Keratinocyte (primary cell): ENCODE measurements at regions not wholly inside any gene's neighbourhood (a gene's known extent, or its start where the extent isn't known, plus 50 kb on each side); places are given as distances from the start of the nearest gene placed in this dataset.

Experiments
- DNase-seq: peaks from one replicate; pipeline ENCODE4 v3.0.0-alpha.2; 2011; ENCODE audit warnings: low read depth, missing footprints, low spot score
- FAIRE-seq: peaks from 2 replicates; lab custom pipeline; 2011; peaks lifted over from hg19 to GRCh38; lab: Jason Lieb, UNC
- H2AFZ ChIP-seq: 2 replicates; pipeline ENCODE4 v1.6.0; 2012; ENCODE audit warnings: low read length, control low read depth, inconsistent platforms; ENCODE audit not compliant: control insufficient read depth
- H3K27ac ChIP-seq: 2 replicates; pipeline ENCODE4 v1.5.1; 2011; ENCODE audit warnings: low read length; ENCODE audit not compliant: control insufficient read depth, insufficient read depth
- H3K27me3 ChIP-seq: 3 replicates; pipeline ENCODE4 v1.6.0; 2011; ENCODE audit warnings: low read length; ENCODE audit not compliant: control insufficient read depth, insufficient read depth; ENCODE audit errors: extremely low read depth
- H3K36me3 ChIP-seq, 2 experiments: 2 replicates in 1 of 2; 3 replicates in 1 of 2; pipeline ENCODE4 v1.5.1; 2011; ENCODE audit warnings: low read length in 2 of 2, mild to moderate bottlenecking in 1 of 2; ENCODE audit not compliant: control insufficient read depth in 2 of 2, insufficient read depth in 2 of 2; ENCODE audit errors: extremely low read depth in 1 of 2
- H3K4me1 ChIP-seq: 3 replicates; pipeline ENCODE4 v1.5.1; 2011; ENCODE audit warnings: low read length; ENCODE audit not compliant: control insufficient read depth, insufficient read depth; ENCODE audit errors: extremely low read depth
- H3K4me2 ChIP-seq: 3 replicates; pipeline ENCODE4 v1.6.0; 2011; ENCODE audit warnings: low read depth, low read length; ENCODE audit not compliant: control insufficient read depth, insufficient read depth; ENCODE audit errors: extremely low read depth
- H3K4me3 ChIP-seq, 3 experiments: fragments of 200-600 bp in 1 of 3; sonication (generic) in 1 of 3; 2 replicates in 2 of 3; 3 replicates in 1 of 3; pipeline ENCODE4 v1.5.1; 2011 to 2016; ENCODE audit warnings: low read length in 3 of 3, mild to moderate bottlenecking in 3 of 3, control low read depth in 2 of 3, inconsistent platforms in 1 of 3, low read depth in 1 of 3, mixed read lengths in 1 of 3, mixed run types in 1 of 3, moderate library complexity in 1 of 3; ENCODE audit not compliant: control insufficient read depth in 2 of 3, insufficient read depth in 2 of 3; ENCODE audit errors: extremely low read depth in 1 of 3
- H3K79me2 ChIP-seq: 2 replicates; pipeline ENCODE4 v1.6.0; 2012; ENCODE audit warnings: low read length; ENCODE audit not compliant: control insufficient read depth, insufficient read depth
- H3K9ac ChIP-seq: 3 replicates; pipeline ENCODE4 v1.6.0; 2011; ENCODE audit warnings: low read length; ENCODE audit not compliant: control insufficient read depth, insufficient read depth; ENCODE audit errors: extremely low read depth
- H3K9me1 ChIP-seq: 3 replicates; pipeline ENCODE4 v1.6.0; 2011; ENCODE audit warnings: low read length; ENCODE audit not compliant: control insufficient read depth, insufficient read depth; ENCODE audit errors: extremely low read depth
- H3K9me3 ChIP-seq: 2 replicates; pipeline ENCODE4 v1.5.1; 2012; ENCODE audit warnings: low read depth, low read length; ENCODE audit not compliant: control insufficient read depth
- H4K20me1 ChIP-seq: 3 replicates; pipeline ENCODE4 v1.6.0; 2011; ENCODE audit warnings: low read length; ENCODE audit not compliant: control insufficient read depth, insufficient read depth; ENCODE audit errors: extremely low read depth
- CTCF ChIP-seq, 3 experiments: IDR thresholded peaks in 1 of 3; conservative IDR thresholded peaks in 1 of 3; optimal IDR thresholded peaks in 1 of 3; 2 replicates in 2 of 3; 3 replicates in 1 of 3; pipeline versions ENCODE3 to v1.5.1; 2011; ENCODE audit warnings: low read length in 3 of 3, mild to moderate bottlenecking in 3 of 3, moderate library complexity in 2 of 3, control low read depth in 1 of 3, inconsistent platforms in 1 of 3; ENCODE audit not compliant: insufficient read depth in 2 of 3; ENCODE audit errors: extremely low read depth in 1 of 3
- EZH2 ChIP-seq: IDR thresholded peaks from one replicate; pipeline ENCODE4 v1.6.1; 2012; ENCODE audit warnings: inconsistent platforms, mild to moderate bottlenecking, low read length, moderate library complexity
- dilution Hi-C: fragments of 300-500 bp; cut with MboI; formaldehyde crosslinking; loops from one replicate; pipeline ENCODE4 v1.7.0; 2020; ENCODE audit warnings: low sequenced_read_pairs; ENCODE audit not compliant: extremely low pct_ligation_motif_present

- TF ChIP-seq CTCF (optimal IDR thresholded peaks at IDR 0.05 in 1 of 3, IDR thresholded peaks at IDR 0.05 in 1 of 3, conservative IDR thresholded peaks at IDR 0.05 in 1 of 3; ENCODE audit: extremely low read depth in 1 of 3, insufficient read depth in 2 of 3, low read length in 3 of 3) (no peak), EZH2 (no peak)
- H3K27me3 ChIP-seq = no peaks in the 10 kb centered on the region
- no peaks in the 10 kb centered on the region for H3K9me1 ChIP-seq
- dilution Hi-C loops = no loop called here
- H3K4me3 ChIP-seq = no peak overlapping the region
- no peak overlapping the region for H2AFZ ChIP-seq
- H3K9me3 ChIP-seq = no peaks in the 10 kb centered on the region
- H3K4me1 ChIP-seq = peaks cover 13% of the 10 kb centered on the region
- no peaks in the 10 kb centered on the region for H3K79me2 ChIP-seq
- DNase-seq = no peak
- no peak overlapping the region for H3K4me2 ChIP-seq
- no peaks in the 10 kb centered on the region for H4K20me1 ChIP-seq
- FAIRE-seq = no peak
- no peak overlapping the region for H3K9ac ChIP-seq
- H3K36me3 ChIP-seq = no peaks in the 10 kb centered on the region
- H3K27ac ChIP-seq = no peak overlapping the region
These were observed 116.5 kb downstream of the DYRK2 start for GRCh38 chr12:67764946-67765619.

GRCh38 chr12:67765776-67766766 is 117.5 kb downstream of the DYRK2 start:
- DNase-seq (no peak), FAIRE-seq (peak; percentile 96)
- Histone ChIP-seq H3K27ac (no peak overlapping the region), H3K9me3 (no peaks in the 10 kb centered on the region), H3K79me2 (no peaks in the 10 kb centered on the region), H3K9ac (no peak overlapping the region), H3K4me1 (peaks cover 13% of the 10 kb centered on the region), H2AFZ (no peak overlapping the region), H3K9me1 (no peaks in the 10 kb centered on the region), H3K27me3 (no peaks in the 10 kb centered on the region), H3K4me3 (no peak overlapping the region), H3K4me2 (no peak overlapping the region), H3K36me3 (no peaks in the 10 kb centered on the region), H4K20me1 (no peaks in the 10 kb centered on the region)
- TF ChIP-seq EZH2 = no peak
- no peak for TF ChIP-seq CTCF (optimal IDR thresholded peaks at IDR 0.05 in 1 of 3, IDR thresholded peaks at IDR 0.05 in 1 of 3, conservative IDR thresholded peaks at IDR 0.05 in 1 of 3; ENCODE audit: extremely low read depth in 1 of 3, insufficient read depth in 2 of 3, low read length in 3 of 3)
- dilution Hi-C loops = no loop called here
